ENCODE measurements at regions not wholly inside any gene's neighbourhood (a gene's known extent, or its start where the extent isn't known, plus 50 kb on each side); places are given as distances from the start of the nearest gene placed in this dataset.

GRCh38 chr3:43185983-43186314 is 80.1 kb upstream of the POMGNT2 start:
- no peak for DNase-seq
- no peak overlapping the region for H3K27ac Mint-ChIP-seq
- CTCF ChIA-PET, result interaction anchor here (2.7 kb wide), 1 partner anchor 23 kb away, joined by 8 read pairs; no protein-coding TSS in a partner anchor
- H3K27me3 Mint-ChIP-seq, result peaks cover 18% of the 10 kb centered on the region
- peaks cover 33% of the 10 kb centered on the region for H3K36me3 Mint-ChIP-seq (ENCODE audit: low read depth)
- no peak overlapping the region for H3K4me3 Mint-ChIP-seq
- H3K4me1 Mint-ChIP-seq, result peaks cover 17% of the 10 kb centered on the region
- H3K9me3 Mint-ChIP-seq, result peaks cover 17% of the 10 kb centered on the region
- POLR2A ChIA-PET, result no interaction called here

- ChIA-PET CTCF (interaction anchor here (1.8 to 2.7 kb wide), 2 partner anchors 10 to 23 kb away, joined by 4 to 8 read pairs; no protein-coding TSS in a partner anchor), POLR2A (no interaction called here)
- no peak for DNase-seq
- peaks cover 18% of the 10 kb centered on the region for H3K27me3 Mint-ChIP-seq
- peaks cover 17% of the 10 kb centered on the region for H3K9me3 Mint-ChIP-seq
- H3K27ac Mint-ChIP-seq, result no peak overlapping the region
- H3K36me3 Mint-ChIP-seq (ENCODE audit: low read depth), result peaks cover 32% of the 10 kb centered on the region
- H3K4me3 Mint-ChIP-seq, result no peak overlapping the region
- peaks cover 22% of the 10 kb centered on the region for H3K4me1 Mint-ChIP-seq
Observed at GRCh38 chr3:43185274-43185982, 79.5 kb upstream of the POMGNT2 start.

GRCh38 chr3:43183456-43183855 is 77.6 kb upstream of the POMGNT2 start:
- ChIA-PET CTCF (interaction anchor here (1.2 to 2.7 kb wide), 2 partner anchors 8 to 21 kb away, joined by 3 to 8 read pairs; no protein-coding TSS in a partner anchor), POLR2A (interaction anchor here (1.2 kb wide), 1 partner anchor 21 kb away, joined by 3 read pairs; no protein-coding TSS in a partner anchor)
- Mint-ChIP-seq H3K4me1 (peaks cover 41% of the 10 kb centered on the region), H3K4me3 (no peak overlapping the region), H3K27me3 (peaks cover 7% of the 10 kb centered on the region), H3K9me3 (peaks cover 10% of the 10 kb centered on the region), H3K36me3 (ENCODE audit: low read depth) (peaks cover 29% of the 10 kb centered on the region), H3K27ac (no peak overlapping the region)
- DNase-seq, result no peak

GRCh38 chr3:43181202-43181821 is 75.4 kb upstream of the POMGNT2 start:
- Mint-ChIP-seq H3K4me3 (peak overlapping the region; percentile 52), H3K36me3 (ENCODE audit: low read depth) (peaks cover 25% of the 10 kb centered on the region), H3K9me3 (peaks cover 8% of the 10 kb centered on the region), H3K4me1 (peaks cover 48% of the 10 kb centered on the region), H3K27ac (peak overlapping the region; percentile 93), H3K27me3 (no peaks in the 10 kb centered on the region)
- CTCF ChIA-PET, result interaction anchor here (4.0 kb wide), 1 partner anchor 18 kb away, joined by 28 read pairs; no protein-coding TSS in a partner anchor
- peak; percentile 76 for DNase-seq
- POLR2A ChIA-PET, result interaction anchor here (1.2 to 5.4 kb wide), 4 partner anchors 18 to 208 kb away, joined by 3 to 41 read pairs (median 13); partner anchors contain the start of gene SNRK

- ChIA-PET CTCF (interaction anchor here (0.7 to 4.0 kb wide), 4 partner anchors 10 to 115 kb away, joined by 3 to 28 read pairs (median 6); no protein-coding TSS in a partner anchor), POLR2A (interaction anchor here (0.6 to 5.4 kb wide), 13 partner anchors 10 to 209 kb away, joined by 3 to 41 read pairs (median 7); partner anchors contain the start of genes POMGNT2 and SNRK)
- Mint-ChIP-seq H3K27ac (peak overlapping the region; percentile 93), H3K4me3 (peak overlapping the region; percentile 52), H3K27me3 (no peaks in the 10 kb centered on the region), H3K36me3 (ENCODE audit: low read depth) (peaks cover 26% of the 10 kb centered on the region), H3K4me1 (peaks cover 48% of the 10 kb centered on the region), H3K9me3 (peaks cover 10% of the 10 kb centered on the region)
- DNase-seq, result no peak
Observed at GRCh38 chr3:43180694-43181093, 74.8 kb upstream of the POMGNT2 start.

- Mint-ChIP-seq H3K9me3 (peaks cover 14% of the 10 kb centered on the region), H3K4me1 (peaks cover 48% of the 10 kb centered on the region), H3K36me3 (ENCODE audit: low read depth) (peaks cover 29% of the 10 kb centered on the region), H3K27ac (peak overlapping the region; percentile 93), H3K27me3 (no peaks in the 10 kb centered on the region), H3K4me3 (peak overlapping the region; percentile 48)
- POLR2A ChIA-PET, result interaction anchor here (0.6 to 5.4 kb wide), 17 partner anchors 8 to 323 kb away, joined by 3 to 41 read pairs (median 5); partner anchors contain the start of genes POMGNT2 and SNRK
- peak; percentile 66 for DNase-seq
- CTCF ChIA-PET, result interaction anchor here (0.7 to 4.0 kb wide), 5 partner anchors 9 to 323 kb away, joined by 3 to 28 read pairs (median 4); no protein-coding TSS in a partner anchor
Observed at GRCh38 chr3:43180027-43180426, 74.1 kb upstream of the POMGNT2 start.

GRCh38 chr3:43178891-43179366 is 73.0 kb upstream of the POMGNT2 start:
- ChIA-PET POLR2A (interaction anchor here (1.1 to 5.4 kb wide), 7 partner anchors 8 to 324 kb away, joined by 3 to 41 read pairs (median 10); partner anchors contain the start of gene SNRK), CTCF (interaction anchor here (2.1 to 4.0 kb wide), 2 partner anchors 8 to 15 kb away, joined by 8 to 28 read pairs; no protein-coding TSS in a partner anchor)
- H3K9me3 Mint-ChIP-seq, result peaks cover 25% of the 10 kb centered on the region
- no peak for DNase-seq
- peak overlapping the region; percentile 93 for H3K27ac Mint-ChIP-seq
- peaks cover 39% of the 10 kb centered on the region for H3K36me3 Mint-ChIP-seq (ENCODE audit: low read depth)
- H3K27me3 Mint-ChIP-seq, result peaks cover 1% of the 10 kb centered on the region
- no peak overlapping the region for H3K4me3 Mint-ChIP-seq
- peaks cover 48% of the 10 kb centered on the region for H3K4me1 Mint-ChIP-seq

- H3K36me3 Mint-ChIP-seq (ENCODE audit: low read depth), result peaks cover 44% of the 10 kb centered on the region
- CTCF ChIA-PET, result no interaction called here
- H3K27me3 Mint-ChIP-seq, result peaks cover 6% of the 10 kb centered on the region
- DNase-seq, result no peak
- peaks cover 41% of the 10 kb centered on the region for H3K9me3 Mint-ChIP-seq
- POLR2A ChIA-PET, result no interaction called here
- peaks cover 41% of the 10 kb centered on the region for H3K4me1 Mint-ChIP-seq
- H3K4me3 Mint-ChIP-seq, result no peak overlapping the region
- peak overlapping the region; percentile 5 for H3K27ac Mint-ChIP-seq
Observed at GRCh38 chr3:43177085-43177484, 71.2 kb upstream of the POMGNT2 start.

- DNase-seq, result no peak
- Mint-ChIP-seq H3K4me3 (no peak overlapping the region), H3K27ac (peak overlapping the region; percentile 5), H3K4me1 (peaks cover 38% of the 10 kb centered on the region), H3K36me3 (ENCODE audit: low read depth) (peaks cover 44% of the 10 kb centered on the region), H3K27me3 (peaks cover 6% of the 10 kb centered on the region), H3K9me3 (peaks cover 41% of the 10 kb centered on the region)
- ChIA-PET CTCF (no interaction called here), POLR2A (interaction anchor here (2.5 kb wide), 1 partner anchor 17 kb away, joined by 10 read pairs; no protein-coding TSS in a partner anchor)
Observed at GRCh38 chr3:43176666-43177065, 70.8 kb upstream of the POMGNT2 start.

GRCh38 chr3:43175541-43175940 is 69.7 kb upstream of the POMGNT2 start:
- Mint-ChIP-seq H3K4me1 (peaks cover 27% of the 10 kb centered on the region), H3K4me3 (no peak overlapping the region), H3K27ac (no peak overlapping the region), H3K27me3 (peaks cover 8% of the 10 kb centered on the region), H3K9me3 (peaks cover 40% of the 10 kb centered on the region), H3K36me3 (ENCODE audit: low read depth) (peaks cover 45% of the 10 kb centered on the region)
- ChIA-PET POLR2A (interaction anchor here (0.7 to 2.5 kb wide), 4 partner anchors 13 to 214 kb away, joined by 3 to 10 read pairs (median 4); partner anchors contain the start of gene SNRK), CTCF (interaction anchor here (0.7 kb wide), 1 partner anchor 9 kb away, joined by 3 read pairs; no protein-coding TSS in a partner anchor)
- DNase-seq, result no peak

- CTCF ChIA-PET, result interaction anchor here (1.3 kb wide), 1 partner anchor 12 kb away, joined by 3 read pairs; no protein-coding TSS in a partner anchor
- Mint-ChIP-seq H3K27ac (no peak overlapping the region), H3K27me3 (peaks cover 11% of the 10 kb centered on the region), H3K4me3 (no peak overlapping the region), H3K9me3 (peaks cover 43% of the 10 kb centered on the region), H3K4me1 (peaks cover 11% of the 10 kb centered on the region), H3K36me3 (ENCODE audit: low read depth) (peaks cover 42% of the 10 kb centered on the region)
- DNase-seq, result no peak
- POLR2A ChIA-PET, result interaction anchor here (1.5 kb wide), 1 partner anchor 9 kb away, joined by 5 read pairs; no protein-coding TSS in a partner anchor
Observed at GRCh38 chr3:43173949-43174348, 68.1 kb upstream of the POMGNT2 start.

- POLR2A ChIA-PET, result interaction anchor here (2.8 kb wide), 1 partner anchor 8 kb away, joined by 10 read pairs; no protein-coding TSS in a partner anchor
- Mint-ChIP-seq H3K27ac (no peak overlapping the region), H3K27me3 (peaks cover 13% of the 10 kb centered on the region), H3K36me3 (ENCODE audit: low read depth) (peaks cover 42% of the 10 kb centered on the region), H3K9me3 (peaks cover 47% of the 10 kb centered on the region), H3K4me3 (no peak overlapping the region), H3K4me1 (peaks cover under 1% of the 10 kb centered on the region)
- no peak for DNase-seq
- CTCF ChIA-PET, result interaction anchor here (0.6 to 2.0 kb wide), 3 partner anchors 8 to 92 kb away, joined by 3 to 8 read pairs (median 4); no protein-coding TSS in a partner anchor
Observed at GRCh38 chr3:43171748-43172147, 65.9 kb upstream of the POMGNT2 start.

Measured in activated CD4-positive, alpha-beta memory T cell treated with anti-CD3 and anti-CD28 coated beads, Interleukin-2, amount 10 ng/mL, durations not matched to agents 7 days and 5 days (primary cell).